Heart left ventricle (tissue), 13 donors: ENCODE measurements at regions not wholly inside any gene's neighbourhood (a gene's known extent, or its start where the extent isn't known, plus 50 kb on each side); places are given as distances from the start of the nearest gene placed in this dataset.

ENCODE experiments used
- POLR2A ChIP-seq, 2 donors: fragments of 450-650 bp; IDR thresholded peaks; one replicate each; pipeline ENCODE4 v1.6.1; 2017; ENCODE audit warnings: antibody characterized with exemption in 2 of 2, mild to moderate bottlenecking in 2 of 2, moderate library complexity in 2 of 2
- TF ChIP-seq, protein P1 (sequence below), 12 donors: fragments of 200-600 bp; sonication (generic) in 4 of 12; IDR thresholded peaks; one replicate each; pipeline versions ENCODE4 v1.5.0 to v1.8.0; 2018 to 2022; ENCODE audit warnings: antibody characterized with exemption in 12 of 12, mild to moderate bottlenecking in 5 of 12
- donor health status: ischemic (EF 13 %, LVEDD 7.1; RV severe dilation, severe dysfunction).
- donor health status: DM: no; HTN: yes; CAD: no.
- donor health status: DM: no; HTN: no; CAD: no.
- donor health status: ischemic (EF 25% LVEDD 6.9; RV normal size, moderate dysfunction).
- donor health status: ischemic (EF 25% LVEDD 5.7; RV mildly dilated, moderate dysfunction).
- donor health status: ischemic (EF 35%, LVEDD 5.7; RV mildly dilated, moderate dysfunction).
- donor health status: nonischemic (EF 11% LVEDD 7.7; RV severe dilation, severe dysfunction).
- donor health status: DM: yes; HTN: yes; CAD: no.
- donor health status: PGD.
- donor health status: ischemic (EF 29% LVEDD 5.4; RV normal size, mild dysfunction).
- donor health status: nonischemic (EF 23%, LVEDD 6.1; RV moderate dilation, normal function).

DNA sequence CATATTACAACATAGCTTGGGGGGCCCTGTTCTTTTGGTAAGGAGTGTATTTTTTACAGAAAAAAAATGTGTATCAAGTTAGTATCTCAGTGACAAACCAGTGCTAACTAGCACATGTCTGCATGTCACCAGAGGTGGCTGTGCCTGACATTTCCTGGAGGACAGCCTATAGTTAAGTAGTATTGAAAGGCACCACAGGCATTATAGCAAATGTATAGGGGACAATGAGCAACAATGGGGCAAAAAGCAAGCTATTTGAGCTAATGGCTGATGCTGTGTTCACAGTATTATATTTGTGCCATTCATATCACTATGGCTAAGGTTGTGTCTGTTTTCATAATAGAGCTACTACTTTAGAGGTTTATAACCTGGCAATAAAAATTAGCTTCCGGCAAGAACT is 1644.0 kb downstream of the MAT2B start:
- TF ChIP-seq, protein P1, sequence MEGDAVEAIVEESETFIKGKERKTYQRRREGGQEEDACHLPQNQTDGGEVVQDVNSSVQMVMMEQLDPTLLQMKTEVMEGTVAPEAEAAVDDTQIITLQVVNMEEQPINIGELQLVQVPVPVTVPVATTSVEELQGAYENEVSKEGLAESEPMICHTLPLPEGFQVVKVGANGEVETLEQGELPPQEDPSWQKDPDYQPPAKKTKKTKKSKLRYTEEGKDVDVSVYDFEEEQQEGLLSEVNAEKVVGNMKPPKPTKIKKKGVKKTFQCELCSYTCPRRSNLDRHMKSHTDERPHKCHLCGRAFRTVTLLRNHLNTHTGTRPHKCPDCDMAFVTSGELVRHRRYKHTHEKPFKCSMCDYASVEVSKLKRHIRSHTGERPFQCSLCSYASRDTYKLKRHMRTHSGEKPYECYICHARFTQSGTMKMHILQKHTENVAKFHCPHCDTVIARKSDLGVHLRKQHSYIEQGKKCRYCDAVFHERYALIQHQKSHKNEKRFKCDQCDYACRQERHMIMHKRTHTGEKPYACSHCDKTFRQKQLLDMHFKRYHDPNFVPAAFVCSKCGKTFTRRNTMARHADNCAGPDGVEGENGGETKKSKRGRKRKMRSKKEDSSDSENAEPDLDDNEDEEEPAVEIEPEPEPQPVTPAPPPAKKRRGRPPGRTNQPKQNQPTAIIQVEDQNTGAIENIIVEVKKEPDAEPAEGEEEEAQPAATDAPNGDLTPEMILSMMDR (IDR thresholded peaks at IDR 0.05): no peak
- no peak for TF ChIP-seq POLR2A (IDR thresholded peaks at IDR 0.05)
